Breast epithelium (tissue), 3 donors: ENCODE measurements at regions not wholly inside any gene's neighbourhood (a gene's known extent, or its start where the extent isn't known, plus 50 kb on each side); places are given as distances from the start of the nearest gene placed in this dataset.

Experiments used
- POLR2A ChIP-seq: fragments of 450-650 bp; IDR thresholded peaks from one replicate; pipeline ENCODE4 v1.6.1; 2016; ENCODE audit warnings: antibody characterized with exemption, mild to moderate bottlenecking, moderate library complexity
- TF ChIP-seq, protein P1 (sequence below), 3 donors: fragments of 450-650 bp; IDR thresholded peaks; one replicate each; pipeline ENCODE4 v1.5.1; 2016 to 2017; ENCODE audit warnings: antibody characterized with exemption in 3 of 3, mild to moderate bottlenecking in 3 of 3, moderate library complexity in 3 of 3

DNA sequence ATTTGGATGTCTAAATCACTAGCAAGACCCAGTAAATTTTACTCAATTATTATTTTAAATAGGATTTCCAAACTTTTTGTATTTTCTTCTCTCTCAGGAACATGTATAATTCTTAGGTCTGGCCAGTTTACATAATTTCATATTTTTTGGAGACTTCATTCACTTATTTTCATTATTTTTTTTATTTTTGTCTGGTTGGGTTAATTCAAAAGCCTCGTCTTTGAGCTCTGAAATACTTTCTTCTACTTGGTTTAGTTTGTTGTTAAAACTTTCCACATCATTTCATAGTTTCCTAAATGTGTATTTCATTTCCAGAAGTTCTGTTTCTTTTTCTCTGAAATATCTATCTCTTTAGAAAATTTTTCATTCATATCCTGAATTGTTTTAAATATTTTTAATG, 322.9 kb upstream of the SPRY2 start:
- TF ChIP-seq, protein P1, sequence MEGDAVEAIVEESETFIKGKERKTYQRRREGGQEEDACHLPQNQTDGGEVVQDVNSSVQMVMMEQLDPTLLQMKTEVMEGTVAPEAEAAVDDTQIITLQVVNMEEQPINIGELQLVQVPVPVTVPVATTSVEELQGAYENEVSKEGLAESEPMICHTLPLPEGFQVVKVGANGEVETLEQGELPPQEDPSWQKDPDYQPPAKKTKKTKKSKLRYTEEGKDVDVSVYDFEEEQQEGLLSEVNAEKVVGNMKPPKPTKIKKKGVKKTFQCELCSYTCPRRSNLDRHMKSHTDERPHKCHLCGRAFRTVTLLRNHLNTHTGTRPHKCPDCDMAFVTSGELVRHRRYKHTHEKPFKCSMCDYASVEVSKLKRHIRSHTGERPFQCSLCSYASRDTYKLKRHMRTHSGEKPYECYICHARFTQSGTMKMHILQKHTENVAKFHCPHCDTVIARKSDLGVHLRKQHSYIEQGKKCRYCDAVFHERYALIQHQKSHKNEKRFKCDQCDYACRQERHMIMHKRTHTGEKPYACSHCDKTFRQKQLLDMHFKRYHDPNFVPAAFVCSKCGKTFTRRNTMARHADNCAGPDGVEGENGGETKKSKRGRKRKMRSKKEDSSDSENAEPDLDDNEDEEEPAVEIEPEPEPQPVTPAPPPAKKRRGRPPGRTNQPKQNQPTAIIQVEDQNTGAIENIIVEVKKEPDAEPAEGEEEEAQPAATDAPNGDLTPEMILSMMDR (IDR thresholded peaks at IDR 0.05), result no peak
- TF ChIP-seq POLR2A, result no peak
